ENCODE measurements at regions not wholly inside any gene's neighbourhood (a gene's known extent, or its start where the extent isn't known, plus 50 kb on each side); places are given as distances from the start of the nearest gene placed in this dataset.

DNA sequence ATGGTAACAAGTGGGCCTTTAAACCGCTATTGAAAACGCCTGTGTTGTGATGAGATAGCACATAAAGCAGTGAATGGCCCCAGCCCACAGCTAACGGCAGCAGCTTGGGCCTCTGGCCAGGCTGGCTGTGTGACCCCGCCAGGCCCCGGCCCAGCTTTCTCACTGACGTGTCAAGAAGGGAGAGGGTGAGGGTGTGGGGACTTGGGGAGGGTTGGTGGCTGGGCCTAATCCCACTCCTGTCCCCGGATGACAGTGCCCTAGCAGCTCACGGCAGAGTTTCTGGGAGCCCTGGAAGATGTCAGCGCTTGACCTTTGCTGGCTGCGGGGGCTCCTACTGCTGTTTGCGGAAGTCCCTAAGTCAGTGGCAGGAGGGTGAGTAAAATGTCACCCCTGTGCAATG is 88.9 kb upstream of the SHH start:
- TF ChIP-seq, protein P1, sequence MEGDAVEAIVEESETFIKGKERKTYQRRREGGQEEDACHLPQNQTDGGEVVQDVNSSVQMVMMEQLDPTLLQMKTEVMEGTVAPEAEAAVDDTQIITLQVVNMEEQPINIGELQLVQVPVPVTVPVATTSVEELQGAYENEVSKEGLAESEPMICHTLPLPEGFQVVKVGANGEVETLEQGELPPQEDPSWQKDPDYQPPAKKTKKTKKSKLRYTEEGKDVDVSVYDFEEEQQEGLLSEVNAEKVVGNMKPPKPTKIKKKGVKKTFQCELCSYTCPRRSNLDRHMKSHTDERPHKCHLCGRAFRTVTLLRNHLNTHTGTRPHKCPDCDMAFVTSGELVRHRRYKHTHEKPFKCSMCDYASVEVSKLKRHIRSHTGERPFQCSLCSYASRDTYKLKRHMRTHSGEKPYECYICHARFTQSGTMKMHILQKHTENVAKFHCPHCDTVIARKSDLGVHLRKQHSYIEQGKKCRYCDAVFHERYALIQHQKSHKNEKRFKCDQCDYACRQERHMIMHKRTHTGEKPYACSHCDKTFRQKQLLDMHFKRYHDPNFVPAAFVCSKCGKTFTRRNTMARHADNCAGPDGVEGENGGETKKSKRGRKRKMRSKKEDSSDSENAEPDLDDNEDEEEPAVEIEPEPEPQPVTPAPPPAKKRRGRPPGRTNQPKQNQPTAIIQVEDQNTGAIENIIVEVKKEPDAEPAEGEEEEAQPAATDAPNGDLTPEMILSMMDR (IDR thresholded peaks at IDR 0.05): no peak
- TF ChIP-seq POLR2A (IDR thresholded peaks at IDR 0.05): no peak

Measured in esophagus squamous epithelium (tissue), 4 donors.